SU-DHL-6 (cell line): ENCODE measurements at regions not wholly inside any gene's neighbourhood (a gene's known extent, or its start where the extent isn't known, plus 50 kb on each side); places are given as distances from the start of the nearest gene placed in this dataset.

Experiments used
- CTCF ChIP-seq: fragments of 200-600 bp; sonication (generic); IDR thresholded peaks from one replicate; pipeline ENCODE4 v1.5.1; 2017; ENCODE audit warnings: antibody characterized with exemption, mild to moderate bottlenecking, low read length, moderate library complexity; ENCODE audit not compliant: insufficient read depth, poor library complexity, severe bottlenecking
- EZH2phosphoT487 ChIP-seq: fragments of 200-600 bp; sonication (generic), shearing (Covaris generic); conservative IDR thresholded peaks from 2 replicates; pipeline ENCODE4 v1.6.1; 2018; ENCODE audit warnings: mild to moderate bottlenecking, antibody characterized with exemption, low read length, moderate library complexity, mixed read lengths

DNA sequence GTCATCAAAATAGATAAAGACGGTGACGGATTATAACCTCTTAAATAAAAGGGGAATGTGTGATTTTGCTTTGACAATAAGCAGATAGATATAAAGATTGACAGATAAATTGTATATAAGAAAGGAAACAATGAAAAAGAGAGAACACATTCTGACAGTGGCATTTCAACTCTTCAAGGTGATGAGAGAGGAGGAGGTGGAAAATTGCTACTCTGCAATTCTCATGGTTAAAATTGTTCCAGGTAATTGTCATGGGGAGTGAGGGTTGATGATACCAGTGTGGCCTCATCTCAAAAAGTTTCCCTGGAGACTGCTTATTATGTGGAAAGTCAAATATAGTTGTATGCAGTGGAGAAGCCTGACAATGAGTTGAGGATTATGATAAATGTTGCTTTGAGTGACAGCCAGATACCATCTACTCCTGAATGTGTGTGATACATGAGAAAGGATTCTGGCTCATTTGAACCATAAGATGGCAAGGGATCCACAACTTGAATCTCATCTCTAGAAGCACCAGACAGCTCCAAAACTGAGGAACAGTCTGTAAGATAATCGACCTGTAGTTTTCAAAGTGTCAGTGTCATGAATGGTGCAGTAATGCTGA is 1290.6 kb upstream of the CDH8 start:
- TF ChIP-seq CTCF (no peak), EZH2phosphoT487 (no peak)
